ENCODE measurements at regions not wholly inside any gene's neighbourhood (a gene's known extent, or its start where the extent isn't known, plus 50 kb on each side); places are given as distances from the start of the nearest gene placed in this dataset.

DNA sequence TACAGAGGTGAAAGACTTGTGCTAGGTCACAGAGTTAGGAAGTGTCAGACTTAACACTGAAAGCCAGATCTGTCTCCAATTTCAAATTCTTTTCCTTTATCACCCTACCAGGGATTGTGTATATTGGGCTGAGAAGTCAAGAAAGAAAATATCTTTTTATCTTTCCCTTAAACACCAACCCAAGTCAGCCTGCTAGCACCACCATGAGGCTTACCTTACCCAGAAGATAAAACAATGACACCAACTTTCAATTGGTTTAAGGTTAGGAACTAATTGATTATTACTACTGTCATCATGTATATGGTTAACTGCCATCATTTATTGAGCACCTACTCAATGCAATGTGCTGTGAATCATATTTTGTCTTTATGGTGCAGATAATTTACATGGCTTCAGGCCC lies 178.9 kb upstream of the FOXD3 start:
- Mint-ChIP-seq H3K27me3 (ENCODE audit: insufficient read depth) (peaks cover 3% of the 10 kb centered on the region; the same call in 1 of the 2 replicates), H3K27ac (no peak overlapping the region), H3K4me3 (no peak overlapping the region), H3K9me3 (no peaks in the 10 kb centered on the region; the same call in 1 of the 2 replicates), H3K4me1 (ENCODE audit: low read depth) (no peaks in the 10 kb centered on the region), H3K36me3 (ENCODE audit: low read depth) (no peaks in the 10 kb centered on the region)
- TF ChIP-seq, protein P1, sequence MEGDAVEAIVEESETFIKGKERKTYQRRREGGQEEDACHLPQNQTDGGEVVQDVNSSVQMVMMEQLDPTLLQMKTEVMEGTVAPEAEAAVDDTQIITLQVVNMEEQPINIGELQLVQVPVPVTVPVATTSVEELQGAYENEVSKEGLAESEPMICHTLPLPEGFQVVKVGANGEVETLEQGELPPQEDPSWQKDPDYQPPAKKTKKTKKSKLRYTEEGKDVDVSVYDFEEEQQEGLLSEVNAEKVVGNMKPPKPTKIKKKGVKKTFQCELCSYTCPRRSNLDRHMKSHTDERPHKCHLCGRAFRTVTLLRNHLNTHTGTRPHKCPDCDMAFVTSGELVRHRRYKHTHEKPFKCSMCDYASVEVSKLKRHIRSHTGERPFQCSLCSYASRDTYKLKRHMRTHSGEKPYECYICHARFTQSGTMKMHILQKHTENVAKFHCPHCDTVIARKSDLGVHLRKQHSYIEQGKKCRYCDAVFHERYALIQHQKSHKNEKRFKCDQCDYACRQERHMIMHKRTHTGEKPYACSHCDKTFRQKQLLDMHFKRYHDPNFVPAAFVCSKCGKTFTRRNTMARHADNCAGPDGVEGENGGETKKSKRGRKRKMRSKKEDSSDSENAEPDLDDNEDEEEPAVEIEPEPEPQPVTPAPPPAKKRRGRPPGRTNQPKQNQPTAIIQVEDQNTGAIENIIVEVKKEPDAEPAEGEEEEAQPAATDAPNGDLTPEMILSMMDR (IDR thresholded peaks at IDR 0.05): no peak
- DNase-seq: no peak

DNA sequence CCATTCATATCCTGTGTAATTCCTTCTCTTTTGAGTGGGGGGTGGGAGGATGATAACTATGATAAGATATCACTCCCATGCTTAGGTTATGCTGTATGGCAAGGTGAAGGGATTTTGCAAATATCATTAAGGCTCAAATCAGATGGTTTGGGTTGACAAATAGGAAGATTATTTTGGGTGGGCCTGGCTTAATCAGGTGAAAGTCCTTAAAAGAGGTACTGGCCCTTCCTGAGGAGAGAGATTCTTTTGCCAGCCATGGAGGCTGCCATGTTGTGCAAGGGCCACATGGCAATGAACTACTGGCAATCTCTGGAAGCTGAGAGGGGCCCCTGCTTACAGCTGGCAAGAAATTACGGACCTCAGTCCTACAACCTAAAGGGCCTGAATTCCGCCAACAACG lies 174.6 kb upstream of the FOXD3 start:
- no peak overlapping the region for H3K27ac Mint-ChIP-seq

DNA sequence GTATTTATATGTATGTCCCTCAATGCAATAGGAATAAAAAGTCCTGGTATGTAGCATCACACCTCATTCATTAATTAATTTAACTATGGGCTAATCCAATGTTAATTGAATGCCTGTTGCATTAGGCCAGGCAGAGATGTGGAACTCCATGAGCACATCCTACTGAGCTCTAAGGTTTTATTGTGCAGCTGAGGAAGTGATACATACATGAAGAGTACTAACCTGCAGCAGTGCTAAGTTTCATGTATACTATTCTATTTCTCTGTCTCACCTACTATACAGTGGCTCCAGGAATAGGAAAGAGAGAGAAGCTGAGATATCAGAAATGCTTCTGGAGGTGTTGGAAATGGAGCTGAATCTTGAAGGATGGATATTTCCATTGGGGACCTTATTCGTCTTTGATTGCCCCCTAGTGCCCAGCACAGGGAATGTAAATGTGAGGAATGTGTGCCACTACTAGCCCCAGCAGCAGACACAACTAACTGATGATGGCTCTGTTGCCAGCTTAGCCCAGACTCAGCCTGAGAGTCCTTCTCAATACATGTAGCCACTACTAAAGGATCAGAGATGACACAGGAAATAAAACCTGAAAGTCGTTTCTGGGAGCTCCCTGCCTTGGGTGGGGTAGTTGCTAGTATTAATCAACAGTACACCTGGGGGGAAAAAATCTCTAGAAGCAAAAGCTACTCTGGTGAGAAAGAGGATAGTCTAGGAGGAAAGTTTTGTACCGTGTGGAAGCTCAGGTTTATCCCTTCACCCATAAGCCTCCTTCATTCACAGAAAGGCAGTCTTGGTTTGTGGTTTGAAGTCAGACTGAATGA lies 173.3 kb upstream of the FOXD3 start:
- Mint-ChIP-seq H3K4me3 (no peak overlapping the region), H3K9me3 (no peaks in the 10 kb centered on the region; the same call in 1 of the 2 replicates), H3K4me1 (ENCODE audit: low read depth) (no peaks in the 10 kb centered on the region), H3K36me3 (ENCODE audit: low read depth) (no peaks in the 10 kb centered on the region), H3K27me3 (ENCODE audit: insufficient read depth) (peaks cover 3% of the 10 kb centered on the region), H3K27ac (no peak overlapping the region)
- TF ChIP-seq, protein P1 (IDR thresholded peaks at IDR 0.05): peak; percentile 61
- no peak for DNase-seq

More for the DNA sequence above, 174.6 kb upstream of the FOXD3 start:
- H3K4me1 Mint-ChIP-seq (ENCODE audit: low read depth): no peaks in the 10 kb centered on the region
- no peak overlapping the region for H3K4me3 Mint-ChIP-seq
- H3K27me3 Mint-ChIP-seq (ENCODE audit: insufficient read depth): peaks cover 3% of the 10 kb centered on the region; the same call in 1 of the 2 replicates
- no peak for DNase-seq
- H3K36me3 Mint-ChIP-seq (ENCODE audit: low read depth): no peaks in the 10 kb centered on the region
- no peaks in the 10 kb centered on the region; the same call in 1 of the 2 replicates for H3K9me3 Mint-ChIP-seq
- TF ChIP-seq, protein P1 (IDR thresholded peaks at IDR 0.05): no peak

DNA sequence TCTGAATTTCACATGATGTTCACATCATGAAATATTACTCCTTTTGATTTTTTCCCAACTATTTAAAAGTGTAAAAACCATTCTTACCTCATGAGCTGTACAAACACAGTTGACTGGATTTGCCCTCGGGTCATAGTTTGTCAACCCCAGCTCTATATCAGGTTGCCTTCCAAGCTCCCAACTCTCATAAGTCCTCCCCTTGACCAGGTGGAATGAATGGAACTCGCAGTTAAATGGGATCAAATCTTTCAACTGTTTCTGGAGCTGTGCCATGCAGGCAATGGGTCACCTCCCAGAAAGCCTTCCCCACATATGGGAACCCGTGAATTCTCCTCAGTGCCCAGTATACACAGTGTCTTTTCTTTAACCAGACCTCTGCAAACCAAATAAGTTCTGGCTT lies 169.8 kb upstream of the FOXD3 start:
- H3K4me3 Mint-ChIP-seq: no peak overlapping the region
- TF ChIP-seq, protein P1 (IDR thresholded peaks at IDR 0.05): no peak
- H3K27ac Mint-ChIP-seq: no peak overlapping the region
- H3K36me3 Mint-ChIP-seq (ENCODE audit: low read depth): no peaks in the 10 kb centered on the region
- DNase-seq: no peak
- H3K9me3 Mint-ChIP-seq: no peaks in the 10 kb centered on the region; the same call in 1 of the 2 replicates
- H3K4me1 Mint-ChIP-seq (ENCODE audit: low read depth): no peaks in the 10 kb centered on the region
- H3K27me3 Mint-ChIP-seq (ENCODE audit: insufficient read depth): peaks cover 2% of the 10 kb centered on the region

DNA sequence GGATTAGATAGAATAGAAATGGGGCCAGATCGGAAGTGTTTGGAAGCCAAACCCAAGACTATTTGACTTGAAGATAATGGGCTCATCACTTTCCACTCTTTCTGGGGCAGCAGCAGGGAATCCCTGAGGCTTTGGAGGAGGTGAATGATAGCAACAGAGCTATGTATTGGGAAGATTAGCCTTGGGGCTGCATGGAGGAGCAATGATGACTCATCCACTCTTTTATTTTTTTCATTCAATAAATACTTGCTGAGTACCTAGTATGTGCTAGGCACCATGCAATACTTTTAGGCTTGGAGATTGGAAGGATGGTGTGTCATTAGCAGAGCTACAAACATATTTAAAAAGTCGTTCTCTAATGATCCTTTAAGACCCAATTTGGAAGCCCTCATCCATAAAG lies 166.9 kb upstream of the FOXD3 start:
- H3K27ac Mint-ChIP-seq: no peak overlapping the region
- DNase-seq: no peak
- no peaks in the 10 kb centered on the region for H3K36me3 Mint-ChIP-seq (ENCODE audit: low read depth)
- TF ChIP-seq, protein P1 (IDR thresholded peaks at IDR 0.05): no peak
- no peak overlapping the region for H3K4me3 Mint-ChIP-seq
- H3K9me3 Mint-ChIP-seq: peaks cover 4% of the 10 kb centered on the region; the same call in 1 of the 2 replicates
- no peaks in the 10 kb centered on the region for H3K4me1 Mint-ChIP-seq (ENCODE audit: low read depth)
- peaks cover 2% of the 10 kb centered on the region for H3K27me3 Mint-ChIP-seq (ENCODE audit: insufficient read depth)

Data from HFFc6 (cell line).